ENCODE measurements at regions not wholly inside any gene's neighbourhood (a gene's known extent, or its start where the extent isn't known, plus 50 kb on each side); places are given as distances from the start of the nearest gene placed in this dataset.

- BruUV-seq (replicated peaks) = no TSS peak
- no peak overlapping the region for H3K4ac ChIP-seq (ENCODE audit: low read depth, low read length)
- no peaks in the 10 kb centered on the region for H3K79me1 ChIP-seq (ENCODE audit: low read depth in 1 of 2, low read length in 2 of 2)
- no peak overlapping the region for H3K14ac ChIP-seq (replicated peaks; ENCODE audit: low read depth, low read length)
- no peak overlapping the region for H2BK5ac ChIP-seq (ENCODE audit: low read depth, low read length, poor library complexity, severe bottlenecking)
- no CpG with 5 or more reads among the region's 2 CpGs for WGBS, 2 experiments (ENCODE audit: extremely low coverage in 2 of 2, insufficient read length in 1 of 2)
- H2AK9ac ChIP-seq (replicated peaks; ENCODE audit: low read depth, low read length, poor library complexity) = no peak overlapping the region
- intact Hi-C loops (cut with micrococcal nuclease) = no loop called here
- no peaks in the 10 kb centered on the region for H3K27me3 ChIP-seq (ENCODE audit: control insufficient read depth, insufficient read depth, low read length)
- H3K4me1 ChIP-seq (ENCODE audit: control insufficient read depth, insufficient read depth, low read length) = no peaks in the 10 kb centered on the region
- no peak overlapping the region for H3K4me2 ChIP-seq (ENCODE audit: low read depth, low read length)
- H4K8ac ChIP-seq (ENCODE audit: low read depth in 2 of 2, low read length in 2 of 2) = no peak overlapping the region
- no peaks in the 10 kb centered on the region for H4K20me1 ChIP-seq (ENCODE audit: insufficient read depth, low read length)
- H3K56ac ChIP-seq (ENCODE audit: extremely low read depth, insufficient read depth, low read length) = no peak overlapping the region
- no peak overlapping the region for H4K91ac ChIP-seq (ENCODE audit: insufficient read depth, low read depth, low read length)
- H2BK20ac ChIP-seq (ENCODE audit: low read depth, low read length) = no peak overlapping the region
- ChIA-PET POLR2A (ENCODE audit: unreplicated experiment) (no interaction called here), CTCF (no interaction called here)
- ATAC-seq (ENCODE audit: low read depth) (no peak), DNase-seq (no peak)
- H2AFZ ChIP-seq (replicated peaks; ENCODE audit: low read length, poor library complexity) = no peak overlapping the region
- no peak overlapping the region for H2BK120ac ChIP-seq (ENCODE audit: low read depth, low read length)
- TF ChIP-seq MAFK (IDR thresholded peaks at IDR 0.05; ENCODE audit: low read depth, low read length) = no peak
- TF ChIP-seq ELK1 (IDR thresholded peaks at IDR 0.05; ENCODE audit: borderline replicate concordance, low read depth, low read length) = no peak
- no peak for TF ChIP-seq CTCF (conservative IDR thresholded peaks at IDR 0.05; ENCODE audit: low read depth, low read length)
- no peak for TF ChIP-seq CHD1 (IDR thresholded peaks at IDR 0.05; ENCODE audit: low read depth, low read length)
- TF ChIP-seq POLR2A (IDR thresholded peaks at IDR 0.05; ENCODE audit: low read depth, low read length) = no peak
- TF ChIP-seq RCOR1 (IDR thresholded peaks at IDR 0.05; ENCODE audit: insufficient replicate concordance, low read length) = no peak
- H3K4me3 ChIP-seq (ENCODE audit: insufficient read depth, low read depth, low read length) = no peak overlapping the region
- dilution Hi-C loops (cut with HindIII; ENCODE audit: low sequenced_read_pairs, unreplicated experiment) = no loop called here
- no peaks in the 10 kb centered on the region for H3K36me3 ChIP-seq (ENCODE audit: control insufficient read depth, insufficient read depth, low read length)
- in situ Hi-C loops (cut with MboI; ENCODE audit: low sequenced_read_pairs) = no loop called here
- H2BK15ac ChIP-seq (ENCODE audit: low read depth, low read length) = no peak overlapping the region
- H3K27ac ChIP-seq (ENCODE audit: insufficient read depth, low read length) = no peak overlapping the region
- H3K18ac ChIP-seq (ENCODE audit: low read depth, low read length) = no peak overlapping the region
- H4K5ac ChIP-seq (ENCODE audit: low read depth, low read length) = no peak overlapping the region
- no peak overlapping the region for H3K9ac ChIP-seq (ENCODE audit: low read depth, low read length)
- no peaks in the 10 kb centered on the region for H3K9me1 ChIP-seq (ENCODE audit: insufficient read depth, low read length)
- H3K9me3 ChIP-seq (ENCODE audit: control insufficient read depth, insufficient read depth, low read length) = 0 out of 2 replicates have a peak, but pooled peaks cover 3% of the 10 kb centered on the region
- no peak overlapping the region for H3K23ac ChIP-seq (ENCODE audit: low read depth, low read length)
- no peak overlapping the region for H2AK5ac ChIP-seq (ENCODE audit: low read depth, low read length)
Observed at GRCh38 chr6:120826253-120826652, 508.0 kb downstream of the TBC1D32 start.

All from IMR-90 (cell line).